ENCODE measurements at regions not wholly inside any gene's neighbourhood (a gene's known extent, or its start where the extent isn't known, plus 50 kb on each side); places are given as distances from the start of the nearest gene placed in this dataset.
"Not testable (repeated sequence)": the region's sequence is repeated elsewhere in the genome, so short reads cannot be mapped to it uniquely, and the experiment has no call there.

DNA sequence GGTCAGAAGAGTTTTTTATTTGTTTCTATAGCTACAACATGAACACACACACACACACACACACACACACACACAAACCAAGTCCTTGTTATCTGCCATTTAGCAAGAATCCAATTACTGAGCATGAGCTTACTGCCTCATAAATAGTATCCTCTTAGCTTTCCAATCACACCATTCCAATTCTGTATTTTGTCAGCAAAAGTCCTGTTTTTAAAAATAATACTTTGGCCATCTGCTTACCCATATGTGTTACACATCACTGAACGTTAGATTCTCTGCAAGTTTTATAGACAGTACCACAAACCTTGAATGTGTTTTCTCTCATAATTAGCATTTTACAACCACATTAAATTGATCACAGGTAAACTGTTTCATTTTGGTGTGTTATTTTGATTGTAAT lies 1905.4 kb upstream of the FLRT2 start:
- TF ChIP-seq CTCF (IDR thresholded peaks at IDR 0.05; ENCODE audit: insufficient read depth in 1 of 2, low read depth in 1 of 2, low read length in 1 of 2, severe bottlenecking in 1 of 2, unreplicated experiment in 1 of 2), result no peak
- H3K4me3 ChIP-seq (ENCODE audit: low read depth, low read length), result no peak overlapping the region
- intact Hi-C loops (cut with micrococcal nuclease; ENCODE audit: unreplicated experiment), result no loop called here
- no peaks in the 10 kb centered on the region for H3K4me1 Mint-ChIP-seq (ENCODE audit: low read depth, unreplicated experiment)
- no peak overlapping the region for H3K27ac Mint-ChIP-seq (ENCODE audit: unreplicated experiment)
- H3K9me3 Mint-ChIP-seq (ENCODE audit: unreplicated experiment), result no peaks in the 10 kb centered on the region
- no peaks in the 10 kb centered on the region for H3K27me3 ChIP-seq (replicated peaks; ENCODE audit: control insufficient read depth, insufficient read depth, low read length)
- H3K27me3 Mint-ChIP-seq (ENCODE audit: insufficient read depth, unreplicated experiment), result no peaks in the 10 kb centered on the region
- ChIA-PET CTCF (no interaction called here), POLR2A (no interaction called here)
- BruUV-seq (replicated peaks), result no TSS peak
- no peak overlapping the region for H3K4me3 Mint-ChIP-seq (ENCODE audit: unreplicated experiment)
- no peaks in the 10 kb centered on the region for H3K9me3 ChIP-seq
- H3K4me1 ChIP-seq, result no peaks in the 10 kb centered on the region
- no peaks in the 10 kb centered on the region for H3K36me3 Mint-ChIP-seq (ENCODE audit: insufficient read depth, unreplicated experiment)
- no peak for DNase-seq
- H3K36me3 ChIP-seq (ENCODE audit: control insufficient read depth, insufficient read depth, low read length), result no peaks in the 10 kb centered on the region

- Mint-ChIP-seq H3K27me3 (ENCODE audit: insufficient read depth, unreplicated experiment) (peaks cover 2% of the 10 kb centered on the region), H3K9me3 (ENCODE audit: unreplicated experiment) (no peaks in the 10 kb centered on the region), H3K4me3 (ENCODE audit: unreplicated experiment) (no peak overlapping the region), H3K4me1 (ENCODE audit: low read depth, unreplicated experiment) (no peaks in the 10 kb centered on the region), H3K36me3 (ENCODE audit: insufficient read depth, unreplicated experiment) (no peaks in the 10 kb centered on the region), H3K27ac (ENCODE audit: unreplicated experiment) (no peak overlapping the region)
- no peak overlapping the region for H3K4me3 ChIP-seq (ENCODE audit: low read depth, low read length)
- no peaks in the 10 kb centered on the region for H3K9me3 ChIP-seq
- no peaks in the 10 kb centered on the region for H3K36me3 ChIP-seq (ENCODE audit: control insufficient read depth, insufficient read depth, low read length)
- H3K27me3 ChIP-seq (replicated peaks; ENCODE audit: control insufficient read depth, insufficient read depth, low read length), result no peaks in the 10 kb centered on the region
- TF ChIP-seq CTCF (IDR thresholded peaks at IDR 0.05; ENCODE audit: insufficient read depth in 1 of 2, low read depth in 1 of 2, low read length in 1 of 2, severe bottlenecking in 1 of 2, unreplicated experiment in 1 of 2), result no peak
- no peaks in the 10 kb centered on the region for H3K4me1 ChIP-seq
- BruUV-seq (replicated peaks), result no TSS peak
- ChIA-PET CTCF (no interaction called here), POLR2A (no interaction called here)
- intact Hi-C loops (cut with micrococcal nuclease; ENCODE audit: unreplicated experiment), result no loop called here
- DNase-seq, result no peak
Observed at GRCh38 chr14:83632375-83632774, 1897.6 kb upstream of the FLRT2 start.

DNA sequence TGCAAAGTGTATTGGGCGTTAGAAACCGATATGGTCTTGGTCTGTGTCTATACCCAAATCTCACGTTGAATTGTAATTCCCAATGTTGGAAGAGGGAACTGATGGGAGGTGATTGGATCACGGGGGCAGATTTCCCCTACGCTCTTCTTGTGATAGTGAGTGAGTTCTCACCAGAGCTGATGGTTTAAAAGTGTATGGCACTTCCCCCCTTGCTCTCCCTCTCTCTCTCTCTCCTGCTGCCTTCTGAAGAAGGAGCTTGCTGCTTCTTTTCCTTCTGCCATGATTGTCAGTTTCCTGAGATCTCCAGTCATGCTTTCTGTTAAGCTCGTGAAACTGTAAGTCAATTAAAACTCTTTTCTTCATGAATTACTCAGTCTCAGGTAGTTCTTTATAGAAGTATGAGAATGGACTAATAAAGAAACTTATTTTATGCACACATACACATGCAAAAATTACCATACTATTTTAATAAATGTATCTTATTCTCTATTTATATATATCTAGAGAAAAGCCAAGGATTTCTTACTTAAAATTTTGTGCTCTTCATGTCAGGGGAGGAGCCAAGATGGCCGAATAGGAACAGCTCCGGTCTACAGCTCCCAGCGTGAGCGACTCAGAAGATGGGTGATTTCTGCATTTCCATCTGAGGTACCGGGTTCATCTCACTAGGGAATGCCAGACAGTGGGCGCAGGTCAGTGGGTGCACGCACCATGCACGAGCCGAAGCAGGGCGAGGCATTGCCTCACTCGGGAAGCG lies 1891.0 kb upstream of the FLRT2 start:
- no peaks in the 10 kb centered on the region for H3K36me3 Mint-ChIP-seq (ENCODE audit: insufficient read depth, unreplicated experiment)
- H3K4me1 Mint-ChIP-seq (ENCODE audit: low read depth, unreplicated experiment), result no peaks in the 10 kb centered on the region
- H3K9me3 Mint-ChIP-seq (ENCODE audit: unreplicated experiment), result no peaks in the 10 kb centered on the region
- ChIA-PET CTCF (no interaction called here), POLR2A (no interaction called here)
- H3K27ac Mint-ChIP-seq (ENCODE audit: unreplicated experiment), result no peak overlapping the region
- TF ChIP-seq CTCF (IDR thresholded peaks at IDR 0.05; ENCODE audit: insufficient read depth in 1 of 2, low read depth in 1 of 2, low read length in 1 of 2, severe bottlenecking in 1 of 2, unreplicated experiment in 1 of 2), result no peak
- H3K4me3 Mint-ChIP-seq (ENCODE audit: unreplicated experiment), result no peak overlapping the region
- peaks cover 2% of the 10 kb centered on the region for H3K27me3 Mint-ChIP-seq (ENCODE audit: insufficient read depth, unreplicated experiment)
- no peak overlapping the region for H3K4me3 ChIP-seq (ENCODE audit: low read depth, low read length)
- no peaks in the 10 kb centered on the region for H3K36me3 ChIP-seq (ENCODE audit: control insufficient read depth, insufficient read depth, low read length)
- no peak for DNase-seq
- H3K27me3 ChIP-seq (replicated peaks; ENCODE audit: control insufficient read depth, insufficient read depth, low read length), result no peaks in the 10 kb centered on the region
- intact Hi-C loops (cut with micrococcal nuclease; ENCODE audit: unreplicated experiment), result no loop called here
- no peaks in the 10 kb centered on the region for H3K9me3 ChIP-seq
- no TSS peak for BruUV-seq (replicated peaks)
- no peaks in the 10 kb centered on the region for H3K4me1 ChIP-seq

DNA sequence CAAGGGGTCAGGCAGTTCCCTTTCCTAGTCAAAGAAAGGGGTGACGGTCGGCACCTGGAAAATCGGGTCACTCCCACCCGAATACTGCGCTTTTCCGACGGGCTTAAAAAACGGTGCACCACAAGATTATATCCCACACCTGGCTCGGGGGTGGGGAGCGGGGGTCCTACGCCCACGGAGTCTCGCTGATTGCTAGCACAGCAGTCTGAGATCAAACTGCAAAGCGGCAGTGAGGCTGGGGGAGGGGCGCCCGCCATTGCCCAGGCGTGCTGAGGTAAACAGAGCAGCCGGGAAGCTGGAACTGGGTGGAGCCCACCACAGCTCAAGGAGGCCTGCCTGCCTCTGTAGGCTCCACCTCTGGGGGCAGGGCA lies 1890.5 kb upstream of the FLRT2 start:
- H3K27me3 ChIP-seq (replicated peaks; ENCODE audit: control insufficient read depth, insufficient read depth, low read length); H3K4me3 Mint-ChIP-seq (ENCODE audit: unreplicated experiment); H3K9me3 Mint-ChIP-seq (ENCODE audit: unreplicated experiment); CTCF ChIA-PET; DNase-seq; H3K36me3 ChIP-seq (ENCODE audit: control insufficient read depth, insufficient read depth, low read length); H3K4me1 ChIP-seq; H3K36me3 Mint-ChIP-seq (ENCODE audit: insufficient read depth, unreplicated experiment); H3K27me3 Mint-ChIP-seq (ENCODE audit: insufficient read depth, unreplicated experiment); POLR2A ChIA-PET; H3K9me3 ChIP-seq; H3K4me1 Mint-ChIP-seq (ENCODE audit: low read depth, unreplicated experiment); BruUV-seq (replicated peaks); H3K4me3 ChIP-seq (ENCODE audit: low read depth, low read length); intact Hi-C loops (cut with micrococcal nuclease; ENCODE audit: unreplicated experiment); H3K27ac Mint-ChIP-seq (ENCODE audit: unreplicated experiment): not testable (repeated sequence)

Data from Caco-2 (cell line).